GM12878 (cell line): ENCODE measurements at regions not wholly inside any gene's neighbourhood (a gene's known extent, or its start where the extent isn't known, plus 50 kb on each side); places are given as distances from the start of the nearest gene placed in this dataset.

Source experiments
- ATAC-seq: fragments of 200-7000 bp; cut with Tn5 transposase; 3 replicates; pipeline ENCODE4 v1.9.1; 2020; ENCODE audit warnings: mild to moderate bottlenecking, moderate library complexity
- BruUV-seq: library from RNA; stranded (reverse); fragments of 400-500 nt; replicated peaks from 2 replicates; lab custom pipeline; 2021; lab: Mats Ljungman, UMichigan
- CTCF ChIA-PET: fragments of 300-600 bp; sonication (Branson Sonifier 250); formaldehyde crosslinking; extraction: SDS; loops from one replicate; lab custom pipeline; 2021; ENCODE audit warnings: inconsistent platforms; lab: Yijun Ruan, JAX
- POLR2A ChIA-PET: fragments of 350-600 bp; formaldehyde crosslinking; extraction: SDS; loops from one replicate; lab custom pipeline; 2021; ENCODE audit warnings: inconsistent platforms; lab: Charles Lee
- RAD21 ChIA-PET: fragments of 300-600 bp; sonication (Branson Sonifier 250); formaldehyde crosslinking; loops from one replicate; lab custom pipeline; 2023; ENCODE audit warnings: antibody characterized with exemption; ENCODE audit not compliant: unreplicated experiment; lab: Charles Lee
- SMC1A ChIA-PET: fragments of 300-600 bp; sonication (Branson Sonifier 250); formaldehyde crosslinking; loops from one replicate; lab custom pipeline; 2023; ENCODE audit not compliant: unreplicated experiment, uncharacterized antibody; lab: Charles Lee
- DNase-seq: peaks from one replicate; pipeline ENCODE4 v3.0.0-alpha.2; 2011; ENCODE audit warnings: low read depth, low spot score
- FAIRE-seq: peaks from 3 replicates; lab custom pipeline; 2011; peaks lifted over from hg19 to GRCh38; lab: Jason Lieb, UNC
- H2AFZ ChIP-seq: 2 replicates; pipeline ENCODE4 v1.6.0; 2011; ENCODE audit warnings: low read depth, low read length, control low read depth; ENCODE audit not compliant: control insufficient read depth
- H3K27ac ChIP-seq: 2 replicates; pipeline ENCODE4 v1.5.1; 2011; ENCODE audit warnings: control low read depth; ENCODE audit not compliant: control insufficient read depth, insufficient read depth
- H3K27me3 ChIP-seq, 2 experiments: replicated peaks in 1 of 2; 2 replicates each; pipeline versions ENCODE4 v1.6.0 to v1.6.1; 2011; ENCODE audit warnings: low read length in 1 of 2; ENCODE audit not compliant: control insufficient read depth in 2 of 2, insufficient read depth in 2 of 2
- H3K36me3 ChIP-seq, 2 experiments: 2 replicates each; pipeline ENCODE4 v1.5.1; 2011; ENCODE audit warnings: low read length in 1 of 2; ENCODE audit not compliant: control insufficient read depth in 2 of 2, insufficient read depth in 2 of 2
- H3K4me1 ChIP-seq: 2 replicates; pipeline ENCODE4 v1.6.1; 2011; ENCODE audit warnings: mild to moderate bottlenecking, low read length, moderate library complexity, mixed read lengths; ENCODE audit not compliant: control insufficient read depth, insufficient read depth
- H3K4me2 ChIP-seq: 2 replicates; pipeline ENCODE4 v1.6.0; 2011; ENCODE audit warnings: control low read depth; ENCODE audit not compliant: control insufficient read depth, insufficient read depth
- H3K4me3 ChIP-seq: fragments of 200-600 bp; sonication (generic); 2 replicates; pipeline ENCODE4 v1.5.1; 2016
- H3K79me2 ChIP-seq: 2 replicates; pipeline ENCODE4 v1.6.0; 2011; ENCODE audit warnings: low read length; ENCODE audit not compliant: control insufficient read depth, insufficient read depth
- H3K9ac ChIP-seq: 2 replicates; pipeline ENCODE4 v1.8.0; 2011; ENCODE audit warnings: low read length, control low read depth, mixed read lengths; ENCODE audit not compliant: control insufficient read depth, insufficient read depth
- H3K9me3 ChIP-seq: replicated peaks from 3 replicates; pipeline ENCODE4 v1.5.1; 2011; ENCODE audit warnings: mild to moderate bottlenecking, low read length; ENCODE audit not compliant: control insufficient read depth, insufficient read depth
- H4K20me1 ChIP-seq: 2 replicates; pipeline ENCODE4 v1.6.0; 2011; ENCODE audit not compliant: control insufficient read depth, insufficient read depth
- HDAC2 ChIP-seq: fragments of 200-600 bp; sonication (generic); IDR thresholded peaks from 2 replicates; pipeline ENCODE4 v1.6.1; 2017
- MYC ChIP-seq: IDR thresholded peaks from 2 replicates; pipeline ENCODE4 v1.6.1; 2011; ENCODE audit warnings: mild to moderate bottlenecking, low read length, moderate library complexity, inconsistent platforms; ENCODE audit not compliant: insufficient read depth, insufficient replicate concordance, insufficient read length, severe bottlenecking
- PAX8 ChIP-seq: fragments of 450-650 bp; IDR thresholded peaks from 2 replicates; pipeline ENCODE4 v1.6.1; 2017; ENCODE audit warnings: mild to moderate bottlenecking, moderate library complexity
- PML ChIP-seq: IDR thresholded peaks from 2 replicates; pipeline ENCODE4 v1.6.1; 2012; ENCODE audit warnings: low read length, inconsistent platforms
- RAD51 ChIP-seq: fragments of 450-650 bp; IDR thresholded peaks from 2 replicates; pipeline ENCODE4 v1.6.1; 2016; ENCODE audit warnings: moderate library complexity, mild to moderate bottlenecking, inconsistent platforms
- RELA ChIP-seq: fragments of 450-650 bp; IDR thresholded peaks from 2 replicates; pipeline ENCODE4 v1.8.0; 2014; ENCODE audit warnings: borderline replicate concordance; ENCODE audit not compliant: partially characterized antibody
- WRNIP1 ChIP-seq: IDR thresholded peaks from 2 replicates; pipeline ENCODE4 v1.6.1; 2011; ENCODE audit warnings: low read depth, low read length, improper control_type of control experiment, borderline replicate concordance
- ZNF24 ChIP-seq: fragments of 450-650 bp; IDR thresholded peaks from 2 replicates; pipeline ENCODE4 v1.6.1; 2017; ENCODE audit warnings: antibody characterized with exemption, mild to moderate bottlenecking
- WGBS: methylation state at CpG from one replicate; pipeline ENCODE4 v1.1.6; 2016; ENCODE audit warnings: low lambda C conversion rate; ENCODE audit not compliant: insufficient replicate concordance, insufficient coverage; ENCODE audit errors: missing lambda C conversion rate; 5-methylcytosine and 5-hydroxymethylcytosine counted together
- in situ Hi-C: fragments of 300-500 bp; cut with MboI; formaldehyde crosslinking; loops from 9 replicates; pipeline ENCODE4 v1.14.3; 2018; ENCODE audit warnings: mixed read lengths
- intact Hi-C: fragments of 100-400 bp; cut with micrococcal nuclease; formaldehyde crosslinking; loops from one replicate; pipeline ENCODE4 v1.14.2; 2022; ENCODE audit not compliant: unreplicated experiment
- TF ChIP-seq, protein P1 (sequence below): fragments of 450-650 bp; IDR thresholded peaks from 2 replicates; pipeline ENCODE4 v1.6.1; 2016; ENCODE audit warnings: mild to moderate bottlenecking

DNA sequence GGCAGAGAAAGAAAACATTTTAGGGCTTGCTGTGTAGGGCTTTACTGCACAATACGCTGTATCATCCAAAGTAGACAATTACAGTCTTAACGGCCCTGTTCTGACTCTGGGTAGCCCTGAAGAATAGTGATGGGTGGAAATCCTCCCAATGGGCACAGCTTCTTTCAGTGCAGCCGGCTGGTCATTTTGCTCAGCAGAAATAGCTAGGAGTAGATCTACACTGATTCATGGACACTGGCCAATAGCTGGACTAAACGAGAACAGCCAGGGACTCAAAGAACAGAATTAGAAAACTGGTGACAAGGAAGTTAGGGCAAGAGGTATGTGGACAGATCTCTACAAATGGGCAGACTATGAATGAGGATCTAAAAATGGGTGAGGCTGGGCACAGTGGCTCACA, 69.3 kb downstream of the IARS1 start:
- H3K27ac ChIP-seq, result no peak overlapping the region
- no peak for FAIRE-seq
- POLR2A ChIA-PET, result no interaction called here
- no peak for DNase-seq
- no peak overlapping the region for H3K4me2 ChIP-seq
- H3K9ac ChIP-seq, result no peak overlapping the region
- RAD21 ChIA-PET, result interaction anchor here (0.6 to 2.3 kb wide), 2 partner anchors 78 to 84 kb away, joined by 3 to 12 read pairs; no protein-coding TSS in a partner anchor
- no peak overlapping the region for H2AFZ ChIP-seq
- no peaks in the 10 kb centered on the region for H3K4me1 ChIP-seq
- peaks cover 16 to 27% of the 10 kb centered on the region in 2 experiments; a peak in 3 of 4 replicates for H3K36me3 ChIP-seq
- no peaks in the 10 kb centered on the region for H3K79me2 ChIP-seq
- no peaks in the 10 kb centered on the region for H3K27me3 ChIP-seq
- intact Hi-C loops (no loop called here), in situ Hi-C loops (no loop called here)
- SMC1A ChIA-PET, result interaction anchor here (1.1 kb wide), 1 partner anchor 84 kb away, joined by 4 read pairs; no protein-coding TSS in a partner anchor
- no peaks in the 10 kb centered on the region for H4K20me1 ChIP-seq
- BruUV-seq, result no TSS peak
- no peak overlapping the region for H3K4me3 ChIP-seq
- H3K9me3 ChIP-seq, result no peaks in the 10 kb centered on the region; the same call in 2 of the 3 replicates
- WGBS, result 99% methylated on average over 4 of the region's 4 CpGs
- CTCF ChIA-PET, result no interaction called here
- no peak for TF ChIP-seq ZNF24
- TF ChIP-seq PAX8, result no peak
- no peak for TF ChIP-seq RELA
- TF ChIP-seq MYC, result no peak
- TF ChIP-seq, protein P1, sequence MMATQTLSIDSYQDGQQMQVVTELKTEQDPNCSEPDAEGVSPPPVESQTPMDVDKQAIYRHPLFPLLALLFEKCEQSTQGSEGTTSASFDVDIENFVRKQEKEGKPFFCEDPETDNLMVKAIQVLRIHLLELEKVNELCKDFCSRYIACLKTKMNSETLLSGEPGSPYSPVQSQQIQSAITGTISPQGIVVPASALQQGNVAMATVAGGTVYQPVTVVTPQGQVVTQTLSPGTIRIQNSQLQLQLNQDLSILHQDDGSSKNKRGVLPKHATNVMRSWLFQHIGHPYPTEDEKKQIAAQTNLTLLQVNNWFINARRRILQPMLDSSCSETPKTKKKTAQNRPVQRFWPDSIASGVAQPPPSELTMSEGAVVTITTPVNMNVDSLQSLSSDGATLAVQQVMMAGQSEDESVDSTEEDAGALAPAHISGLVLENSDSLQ, result no peak
- no peak for TF ChIP-seq HDAC2
- TF ChIP-seq WRNIP1, result no peak
- no peak for TF ChIP-seq PML
- no peak for TF ChIP-seq RAD51
- ATAC-seq, result no peak
